ENCODE measurements at regions not wholly inside any gene's neighbourhood (a gene's known extent, or its start where the extent isn't known, plus 50 kb on each side); places are given as distances from the start of the nearest gene placed in this dataset.
"Not testable (repeated sequence)": the region's sequence is repeated elsewhere in the genome, so short reads cannot be mapped to it uniquely, and the experiment has no call there.

- DNase-seq = no peak
Observed at GRCh38 chr2:150129921-150130575, 357.4 kb downstream of the RND3 start.

DNA sequence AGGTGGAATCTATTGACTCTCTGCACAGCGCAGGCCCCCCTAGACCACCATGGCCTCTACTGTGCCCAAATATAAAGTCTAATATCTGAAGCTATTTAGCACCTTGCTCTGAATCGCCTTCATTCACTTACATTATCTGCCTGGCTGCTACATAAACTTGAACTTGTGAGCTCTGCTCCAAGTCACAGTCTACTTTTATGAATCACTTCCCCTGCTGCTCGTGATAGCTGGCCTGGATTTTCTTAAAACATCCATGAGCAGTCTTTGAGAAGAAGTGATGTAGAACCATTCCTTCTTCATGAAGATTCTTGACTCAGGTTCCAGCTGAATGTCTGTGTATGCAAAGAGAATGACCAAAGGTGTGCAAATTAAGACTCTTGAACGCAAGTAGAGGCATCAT lies 359.5 kb downstream of the RND3 start:
- DNase-seq = no peak

DNA sequence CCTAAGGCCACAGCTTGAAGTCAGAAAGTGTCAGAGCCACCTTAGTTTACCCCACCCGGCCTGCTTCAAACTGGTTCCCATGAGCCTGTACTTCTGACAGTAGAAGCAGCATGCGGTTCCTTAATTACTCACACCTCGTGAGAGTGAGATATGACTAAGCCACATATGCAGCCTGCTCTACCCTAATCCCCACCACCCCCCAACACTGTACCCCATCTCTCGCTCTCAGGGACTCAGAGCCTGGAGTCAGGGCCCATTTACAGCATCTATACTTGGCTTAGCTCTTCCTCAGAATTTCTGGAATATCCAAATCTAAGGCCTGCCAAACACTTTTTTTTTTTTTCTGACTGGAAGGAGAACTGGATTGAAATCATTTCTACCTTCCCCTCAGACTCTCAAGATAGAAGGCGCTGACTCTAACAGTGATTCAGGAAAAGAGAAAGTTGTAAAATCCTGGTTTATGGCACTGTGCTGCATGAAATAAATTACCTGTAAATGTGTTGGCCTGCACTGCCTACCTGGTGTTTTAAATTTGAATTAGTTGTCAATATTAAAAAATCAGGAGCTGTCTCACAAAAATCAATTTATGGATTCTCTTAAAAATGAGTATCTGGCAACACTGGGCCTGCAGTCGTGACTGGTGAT lies 360.0 kb downstream of the RND3 start:
- no peak for DNase-seq

GRCh38 chr2:150126839-150127238 lies 360.6 kb downstream of the RND3 start:
- DNase-seq = no peak

DNA sequence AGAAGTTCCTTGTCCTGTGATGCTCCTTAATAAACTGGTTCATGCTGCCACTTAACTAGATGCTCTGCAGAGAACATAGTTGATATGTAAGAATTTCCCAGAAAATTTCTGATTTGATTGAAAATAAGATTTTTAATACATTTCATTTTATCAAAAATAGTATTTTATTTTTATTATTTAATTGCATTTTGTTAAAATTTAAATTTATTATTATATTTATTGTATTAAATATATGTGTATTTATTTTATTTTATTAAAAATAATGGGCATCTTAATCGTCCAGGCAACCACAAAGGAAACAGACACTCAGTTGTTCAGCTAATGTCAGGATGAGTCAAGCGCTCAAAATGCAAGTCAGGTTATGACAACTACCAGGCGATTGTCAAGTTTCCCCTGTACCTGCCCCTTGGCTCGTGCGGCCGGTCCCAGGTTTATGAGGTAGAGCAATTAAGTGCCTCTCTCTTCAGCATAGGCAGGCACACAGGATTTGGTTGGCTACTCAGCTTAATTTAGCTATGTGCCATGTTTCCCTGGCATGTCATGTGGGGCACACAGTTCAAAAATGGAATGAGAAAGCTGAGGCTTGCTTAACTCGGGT lies 361.2 kb downstream of the RND3 start:
- DNase-seq = no peak

DNA sequence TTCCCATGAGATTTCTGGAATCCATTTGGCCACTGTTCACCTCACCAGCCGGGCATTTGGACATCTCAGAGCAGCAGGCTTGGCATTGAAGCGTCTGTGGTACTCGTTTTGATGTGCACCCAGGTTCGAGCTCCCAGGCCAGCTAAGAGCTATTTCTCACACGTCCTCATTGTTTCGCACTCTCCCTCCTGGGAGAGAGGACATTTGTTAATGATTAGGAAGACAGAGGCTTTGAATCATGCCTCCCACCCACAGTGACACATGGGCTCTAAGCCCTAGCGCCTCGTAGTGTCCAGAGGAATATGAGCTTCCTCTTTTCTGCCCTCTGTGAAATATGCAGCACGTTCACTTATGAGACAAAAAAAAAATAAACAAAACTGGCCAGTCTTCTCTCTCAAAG lies 361.8 kb downstream of the RND3 start:
- DNase-seq = no peak

- DNase-seq = no peak
Observed at GRCh38 chr2:150125188-150125587, 362.3 kb downstream of the RND3 start.

GRCh38 chr2:150124739-150125138 lies 362.7 kb downstream of the RND3 start:
- no peak for DNase-seq

DNA sequence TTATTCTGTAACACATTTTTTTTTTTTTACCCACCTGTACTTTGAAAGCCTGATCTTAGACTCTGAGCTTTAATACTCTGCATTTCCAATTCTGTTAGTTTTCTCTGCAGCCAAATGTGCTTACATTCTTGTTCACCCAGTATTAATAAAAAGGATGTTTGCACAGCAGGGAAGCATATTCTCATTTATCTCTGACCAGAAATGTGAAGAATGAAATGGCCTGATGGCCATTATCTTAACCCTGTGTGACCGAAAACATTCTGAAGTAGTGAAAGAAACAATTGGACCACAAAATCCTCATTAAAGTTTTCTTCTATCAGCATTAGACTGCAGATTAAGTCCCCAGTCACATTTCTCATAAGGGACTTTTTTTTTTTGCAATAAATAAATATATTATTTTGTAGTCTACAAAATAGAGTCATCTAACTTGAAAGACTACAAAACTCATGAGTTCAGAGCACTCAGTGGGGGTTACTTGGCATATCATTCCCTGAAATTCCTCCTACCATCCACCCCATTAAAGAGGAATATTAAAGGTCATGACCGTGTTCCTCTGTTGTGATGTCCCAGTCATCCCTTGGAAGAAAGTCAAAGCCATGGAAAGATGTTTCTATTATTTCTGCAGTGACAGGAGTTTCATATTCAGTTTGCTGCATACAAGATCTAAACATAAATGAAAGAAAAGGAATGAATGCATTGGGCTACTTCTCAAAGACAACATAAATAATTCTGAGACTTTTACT lies 364.4 kb downstream of the RND3 start:
- DNase-seq = no peak

GRCh38 chr2:150122156-150122555 lies 365.3 kb downstream of the RND3 start:
- DNase-seq = no peak

GRCh38 chr2:150120326-150120955 lies 367.0 kb downstream of the RND3 start:
- no peak for DNase-seq

GRCh38 chr2:150119819-150120218 lies 367.6 kb downstream of the RND3 start:
- no peak for DNase-seq

DNA sequence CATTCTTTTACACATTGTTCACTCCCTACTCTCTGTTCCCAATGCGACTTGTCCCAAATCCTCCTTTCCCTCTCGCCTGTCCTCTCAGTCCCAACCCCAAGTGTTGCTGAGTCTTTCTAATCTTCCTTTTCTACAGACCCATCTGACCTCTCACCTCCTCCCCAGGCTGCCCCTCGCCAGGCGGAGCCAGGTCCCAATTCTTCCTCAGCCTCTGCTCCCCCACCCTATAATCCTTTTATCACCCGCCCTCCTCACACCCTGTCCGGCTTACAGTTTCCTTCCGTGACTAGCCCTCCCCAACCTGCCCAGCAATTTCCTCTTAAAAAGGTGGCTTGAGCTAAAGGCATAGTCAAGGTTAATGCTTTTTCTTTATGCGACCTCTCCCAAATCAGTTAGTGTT lies 373.4 kb downstream of the RND3 start:
- not testable (repeated sequence) for DNase-seq

DNA sequence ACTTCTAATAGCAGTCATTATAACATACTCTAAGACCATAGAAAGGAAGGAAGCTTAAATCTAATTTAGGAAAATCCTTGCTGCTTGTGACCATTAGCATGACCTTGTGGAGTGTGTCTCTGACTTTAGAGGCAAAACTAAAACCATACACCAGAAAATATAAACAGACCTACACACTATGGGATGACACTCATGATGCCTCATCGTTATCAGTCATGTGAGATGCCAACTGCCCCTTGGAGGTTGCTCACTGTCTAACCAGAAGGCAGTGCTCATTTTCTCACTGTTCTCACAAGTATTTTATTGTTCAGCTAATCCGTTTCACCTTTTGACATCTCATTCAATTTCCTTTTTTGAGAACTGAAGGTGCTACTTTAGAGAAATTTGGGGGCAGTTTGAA lies 376.9 kb downstream of the RND3 start:
- DNase-seq = no peak

GRCh38 chr2:150109912-150110311 lies 377.6 kb downstream of the RND3 start:
- DNase-seq = no peak

- no peak for DNase-seq
Observed at GRCh38 chr2:150109028-150109427, 378.4 kb downstream of the RND3 start.

- DNase-seq = no peak
Observed at GRCh38 chr2:150107816-150108215, 379.7 kb downstream of the RND3 start.

DNA sequence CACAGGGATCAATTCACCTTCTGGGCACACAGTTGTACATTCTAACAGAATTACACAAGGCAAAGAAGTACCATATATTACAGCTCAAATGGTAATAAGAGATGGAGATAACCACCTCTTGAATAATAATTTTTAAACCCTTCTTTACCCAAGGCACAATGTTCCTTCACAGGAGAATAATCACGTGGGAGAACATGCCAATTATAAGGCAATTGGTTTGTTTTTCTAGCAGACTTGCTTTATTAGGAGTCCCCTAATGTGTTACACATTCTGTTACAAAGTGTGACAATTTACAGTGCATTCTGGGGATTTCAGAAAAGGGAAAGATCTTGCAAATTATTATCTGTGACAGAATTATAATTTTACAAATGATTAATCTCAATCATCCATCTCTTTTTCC lies 380.3 kb downstream of the RND3 start:
- no peak for DNase-seq

GRCh38 chr2:150101947-150102346 lies 385.5 kb downstream of the RND3 start:
- DNase-seq = no peak

- DNase-seq = no peak
Observed at GRCh38 chr2:150100834-150101233, 386.6 kb downstream of the RND3 start.

DNA sequence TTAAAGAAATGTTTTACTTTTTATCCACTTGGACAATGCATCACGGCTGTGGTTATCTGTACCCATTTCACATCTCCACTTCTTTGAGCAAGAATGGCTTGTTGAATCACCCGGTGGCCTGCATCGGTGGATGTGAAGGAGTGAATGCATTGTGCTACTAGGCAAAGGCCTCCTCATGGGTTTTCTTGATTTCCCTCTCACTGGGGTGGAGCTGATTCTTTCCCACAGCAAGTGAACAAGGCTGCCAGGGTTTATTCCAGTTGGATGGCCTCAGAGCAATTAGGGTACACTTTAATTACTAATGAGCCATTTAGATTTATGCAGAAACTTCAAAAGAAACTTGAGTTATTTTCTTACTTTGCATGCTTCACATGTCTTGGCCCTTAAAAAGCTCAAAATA lies 387.1 kb downstream of the RND3 start:
- DNase-seq = no peak

- DNase-seq = no peak
Observed at GRCh38 chr2:150099805-150100204, 387.7 kb downstream of the RND3 start.

GRCh38 chr2:150097901-150098531 lies 389.5 kb downstream of the RND3 start:
- DNase-seq = no peak

Data from stimulated activated CD4-positive, alpha-beta T cell treated with anti-CD3 and anti-CD28 coated beads, Interleukin-15, amount 100 ng/mL, for 24 hours (primary cell).